Stimulated activated CD8-positive, alpha-beta memory T cell treated with anti-CD3 and anti-CD28 coated beads, Interleukin-7, amount 100 ng/mL, for 4 hours (primary cell): ENCODE measurements at regions not wholly inside any gene's neighbourhood (a gene's known extent, or its start where the extent isn't known, plus 50 kb on each side); places are given as distances from the start of the nearest gene placed in this dataset.
"Not testable (repeated sequence)": the region's sequence is repeated elsewhere in the genome, so short reads cannot be mapped to it uniquely, and the experiment has no call there.

ENCODE experiments used
- DNase-seq, 2 donors: peaks; one replicate each; pipeline ENCODE4 v3.0.0-alpha.2; 2020; ENCODE audit warnings: low read depth in 2 of 2

GRCh38 chr20:30295396-30295795 is 962.1 kb upstream of the DEFB115 start:
- not testable (repeated sequence) for DNase-seq

- not testable (repeated sequence) for DNase-seq
Observed at GRCh38 chr20:30295967-30296366, 961.5 kb upstream of the DEFB115 start.

- DNase-seq, result not testable (repeated sequence)
Observed at GRCh38 chr20:30297878-30298595, 959.4 kb upstream of the DEFB115 start.

GRCh38 chr20:30300220-30300642 is 957.2 kb upstream of the DEFB115 start:
- not testable (repeated sequence) for DNase-seq

- DNase-seq, result not testable (repeated sequence)
Observed at GRCh38 chr20:30302786-30303185, 954.7 kb upstream of the DEFB115 start.

- not testable (repeated sequence) for DNase-seq
Observed at GRCh38 chr20:30309938-30310337, 947.5 kb upstream of the DEFB115 start.

GRCh38 chr20:30310385-30310784 is 947.1 kb upstream of the DEFB115 start:
- DNase-seq, result not testable (repeated sequence)

GRCh38 chr20:30312220-30312619 is 945.2 kb upstream of the DEFB115 start:
- not testable (repeated sequence) for DNase-seq

- DNase-seq, result not testable (repeated sequence)
Observed at GRCh38 chr20:30313660-30314059, 943.8 kb upstream of the DEFB115 start.

- not testable (repeated sequence) for DNase-seq
Observed at GRCh38 chr20:30316063-30316462, 941.4 kb upstream of the DEFB115 start.

- DNase-seq, result not testable (repeated sequence)
Observed at GRCh38 chr20:30316532-30317299, 940.7 kb upstream of the DEFB115 start.

GRCh38 chr20:30333744-30334143 is 923.7 kb upstream of the DEFB115 start:
- DNase-seq, result not testable (repeated sequence)

- not testable (repeated sequence) for DNase-seq
Observed at GRCh38 chr20:30337556-30337955, 919.9 kb upstream of the DEFB115 start.

- DNase-seq, result not testable (repeated sequence)
Observed at GRCh38 chr20:30348932-30349331, 908.5 kb upstream of the DEFB115 start.

- DNase-seq, result not testable (repeated sequence)
Observed at GRCh38 chr20:30356854-30357467, 900.5 kb upstream of the DEFB115 start.

GRCh38 chr20:30361756-30362155 is 895.7 kb upstream of the DEFB115 start:
- DNase-seq, result not testable (repeated sequence)

- not testable (repeated sequence) for DNase-seq
Observed at GRCh38 chr20:30376430-30376766, 881.1 kb upstream of the DEFB115 start.

- DNase-seq, result peak; percentile 82 to 86
Observed at GRCh38 chr20:30376767-30377658, 880.5 kb upstream of the DEFB115 start.

- DNase-seq, result not testable (repeated sequence)
Observed at GRCh38 chr20:30378317-30378716, 879.1 kb upstream of the DEFB115 start.

GRCh38 chr20:30378721-30379120 is 878.7 kb upstream of the DEFB115 start:
- DNase-seq, result not testable (repeated sequence)

GRCh38 chr20:30384841-30385240 is 872.6 kb upstream of the DEFB115 start:
- not testable (repeated sequence) for DNase-seq
